Lung (tissue), 11 donors: ENCODE measurements at regions not wholly inside any gene's neighbourhood (a gene's known extent, or its start where the extent isn't known, plus 50 kb on each side); places are given as distances from the start of the nearest gene placed in this dataset.

Source experiments
- ATAC-seq: fragments of 200-7000 bp; cut with Tn5 transposase; one replicate; pipeline ENCODE4 v1.9.1; 2020; ENCODE audit warnings: moderate number of reproducible peaks; ENCODE audit not compliant: insufficient read depth, low FRiP score
- DNase-seq, 3 donors: peaks; one replicate each; pipeline ENCODE4 v3.0.0-alpha.2; 2013 to 2017
- H3K27ac ChIP-seq, 2 donors: one replicate each; pipeline ENCODE4 v1.5.1; 2013; ENCODE audit warnings: mild to moderate bottlenecking in 2 of 2, moderate library complexity in 2 of 2, control low read depth in 1 of 2, inconsistent platforms in 1 of 2, low read depth in 1 of 2, low read length in 1 of 2
- H3K27me3 ChIP-seq, 3 donors: one replicate each; pipeline ENCODE4 v1.5.1; 2013; ENCODE audit warnings: low read length in 2 of 3; ENCODE audit not compliant: control insufficient read depth in 3 of 3, insufficient read depth in 3 of 3
- H3K36me3 ChIP-seq, 4 donors: one replicate each; pipeline ENCODE4 v1.5.1; 2013; ENCODE audit warnings: low read length in 4 of 4, mild to moderate bottlenecking in 1 of 4, moderate library complexity in 1 of 4; ENCODE audit not compliant: control insufficient read depth in 4 of 4, insufficient read depth in 4 of 4
- H3K4me1 ChIP-seq, 5 donors: one replicate each; pipeline ENCODE4 v1.5.1; 2013; ENCODE audit warnings: low read length in 5 of 5, mild to moderate bottlenecking in 2 of 5, moderate library complexity in 1 of 5; ENCODE audit not compliant: control insufficient read depth in 5 of 5, insufficient read depth in 5 of 5
- H3K4me3 ChIP-seq: one replicate; pipeline ENCODE4 v1.5.1; 2013; ENCODE audit warnings: mild to moderate bottlenecking, control low read depth, moderate library complexity
- H3K9ac ChIP-seq, 2 donors: one replicate each; pipeline ENCODE4 v1.5.1; 2013; ENCODE audit warnings: low read length in 2 of 2, control low read depth in 1 of 2; ENCODE audit not compliant: insufficient read depth in 1 of 2
- H3K9me3 ChIP-seq, 4 donors: one replicate each; pipeline ENCODE4 v1.5.1; 2013; ENCODE audit warnings: low read length in 3 of 4, mild to moderate bottlenecking in 1 of 4, moderate library complexity in 1 of 4; ENCODE audit not compliant: control insufficient read depth in 4 of 4, insufficient read depth in 3 of 4
- CTCF ChIP-seq: IDR thresholded peaks from 2 replicates; pipeline ENCODE4 v1.5.1; 2012; ENCODE audit warnings: mild to moderate bottlenecking; ENCODE audit errors: control extremely low read depth, extremely low read depth
- WGBS, 2 donors: extraction: QIAGEN DNeasy Blood & Tissue Kit; methylation state at CpG; one replicate each; pipeline ENCODE4 v1.1.7; 2013; 5-methylcytosine and 5-hydroxymethylcytosine counted together
- donor health status: control.
- donor health status: control.
- donor health status: Bipolar disorder and iron deficiency.
- donor health status: healthy.
- donor health status: DM: yes; HTN: yes; CAD: no.

GRCh38 chr6:33962246-33963027 lies 158.6 kb upstream of the MLN start:
- WGBS, 2 donors: 63 to 70% methylated on average over 16 of the region's 16 CpGs
- peaks cover 0 to 10% (median 0%) of the 10 kb centered on the region in 5 donors for H3K4me1 ChIP-seq

GRCh38 chr6:33961691-33962090 lies 157.9 kb upstream of the MLN start:
- Histone ChIP-seq H3K9me3 (peaks cover 0 to 8% (median 0%) of the 10 kb centered on the region in 4 donors), H3K27ac (no peak overlapping the region), H3K4me1 (peaks cover 0 to 10% (median 0%) of the 10 kb centered on the region in 5 donors), H3K27me3 (peaks cover 0 to 4% (median 3%) of the 10 kb centered on the region in 3 donors), H3K4me3 (no peak overlapping the region), H3K9ac (no peak overlapping the region), H3K36me3 (no peaks in the 10 kb centered on the region)
- ATAC-seq: no peak
- DNase-seq: peak in 1 of 3 donors; percentile 7
- WGBS, 2 donors: 87 to 93% methylated on average over 6 of the region's 6 CpGs
- TF ChIP-seq CTCF: no peak

More at GRCh38 chr6:33962246-33963027, 158.6 kb upstream of the MLN start:
- ATAC-seq (no peak), DNase-seq (peak; percentile 44 to 68 (median 63))
- Histone ChIP-seq H3K36me3 (no peaks in the 10 kb centered on the region), H3K4me3 (no peak overlapping the region), H3K27me3 (peaks cover 0 to 4% (median 3%) of the 10 kb centered on the region in 3 donors), H3K9ac (no peak overlapping the region), H3K9me3 (peaks cover 0 to 8% (median 0%) of the 10 kb centered on the region in 4 donors), H3K27ac (no peak overlapping the region)
- no peak for TF ChIP-seq CTCF

- H3K4me1 ChIP-seq: peaks cover 0 to 10% (median 0%) of the 10 kb centered on the region in 5 donors
- 84 to 90% methylated on average over 22 of the region's 22 CpGs for WGBS, 2 donors
- no peaks in the 10 kb centered on the region for H3K36me3 ChIP-seq
- no peak for TF ChIP-seq CTCF
- H3K27me3 ChIP-seq: peaks cover 0 to 4% (median 0%) of the 10 kb centered on the region in 3 donors
- no peak overlapping the region for H3K27ac ChIP-seq
- ATAC-seq (no peak), DNase-seq (peak in 1 of 3 donors; percentile 6)
- H3K4me3 ChIP-seq: no peak overlapping the region
- H3K9ac ChIP-seq: no peak overlapping the region
- H3K9me3 ChIP-seq: peaks cover 0 to 4% (median 0%) of the 10 kb centered on the region in 4 donors
Observed at GRCh38 chr6:33960345-33961313, 156.8 kb upstream of the MLN start.
